Brain pericyte (primary cell): ENCODE measurements at regions not wholly inside any gene's neighbourhood (a gene's known extent, or its start where the extent isn't known, plus 50 kb on each side); places are given as distances from the start of the nearest gene placed in this dataset.
"Not testable (repeated sequence)": the region's sequence is repeated elsewhere in the genome, so short reads cannot be mapped to it uniquely, and the experiment has no call there.

Source experiments
- DNase-seq: peaks from one replicate; pipeline ENCODE4 v3.0.0-alpha.2; 2012; ENCODE audit warnings: low read depth, low spot score

GRCh38 chr3:8420612-8421011 is 81.0 kb upstream of the LMCD1 start:
- DNase-seq = no peak

- DNase-seq = no peak
These were observed 80.4 kb upstream of the LMCD1 start for GRCh38 chr3:8421267-8421666.

GRCh38 chr3:8421711-8422110 is 79.9 kb upstream of the LMCD1 start:
- no peak for DNase-seq

- DNase-seq = no peak
These were observed 78.3 kb upstream of the LMCD1 start for GRCh38 chr3:8423307-8423706.

GRCh38 chr3:8424281-8424680 is 77.3 kb upstream of the LMCD1 start:
- no peak for DNase-seq

- no peak for DNase-seq
These were observed 64.8 kb upstream of the LMCD1 start for GRCh38 chr3:8436661-8437287.

GRCh38 chr3:8438507-8439079 is 63.0 kb upstream of the LMCD1 start:
- no peak for DNase-seq

GRCh38 chr3:8440142-8440541 is 61.5 kb upstream of the LMCD1 start:
- not testable (repeated sequence) for DNase-seq

- no peak for DNase-seq
These were observed 59.6 kb upstream of the LMCD1 start for GRCh38 chr3:8441969-8442559.

- no peak for DNase-seq
These were observed 58.5 kb upstream of the LMCD1 start for GRCh38 chr3:8442993-8443650.

GRCh38 chr3:8443829-8444791 is 57.5 kb upstream of the LMCD1 start:
- DNase-seq = peak; percentile 82

- DNase-seq = no peak
These were observed 56.7 kb upstream of the LMCD1 start for GRCh38 chr3:8444883-8445282.

- DNase-seq = no peak
These were observed 55.8 kb upstream of the LMCD1 start for GRCh38 chr3:8445861-8446260.

GRCh38 chr3:8446845-8447244 is 54.8 kb upstream of the LMCD1 start:
- no peak for DNase-seq

- DNase-seq = no peak
These were observed 51.0 kb upstream of the LMCD1 start for GRCh38 chr3:8450618-8451017.

- DNase-seq = no peak
These were observed 49.9 kb upstream of the LMCD1 start for GRCh38 chr3:8451696-8452095.
